WTC11 (cell line): ENCODE measurements at regions not wholly inside any gene's neighbourhood (a gene's known extent, or its start where the extent isn't known, plus 50 kb on each side); places are given as distances from the start of the nearest gene placed in this dataset.

Experiments used
- ATF2 ChIP-seq: sonication (generic); formaldehyde crosslinking; IDR thresholded peaks from 2 replicates; pipeline ENCODE4 v1.8.1; 2022; ENCODE audit warnings: low read depth, missing genetic modification reagents, borderline replicate concordance
- CTCF ChIP-seq: fragments of 200-600 bp; IDR thresholded peaks from 2 replicates; pipeline ENCODE4 v1.8.0; 2022; ENCODE audit warnings: antibody characterized with exemption
- FOXK1 ChIP-seq: sonication (generic); formaldehyde crosslinking; IDR thresholded peaks from 2 replicates; pipeline ENCODE4 v1.8.0; 2022; ENCODE audit warnings: mild to moderate bottlenecking, moderate library complexity, missing genetic modification reagents
- KAT7 ChIP-seq: sonication (generic); formaldehyde crosslinking; IDR thresholded peaks from 2 replicates; pipeline ENCODE4 v1.8.1; 2023; ENCODE audit warnings: missing genetic modification reagents, mild to moderate bottlenecking, borderline replicate concordance
- MAX ChIP-seq: sonication (generic); formaldehyde crosslinking; IDR thresholded peaks from 2 replicates; pipeline ENCODE4 v1.8.0; 2022; ENCODE audit warnings: mild to moderate bottlenecking, missing genetic modification reagents
- NR3C1 ChIP-seq: sonication (generic); formaldehyde crosslinking; conservative IDR thresholded peaks from 2 replicates; pipeline ENCODE4 v1.8.1; 2023; ENCODE audit warnings: low read depth, mild to moderate bottlenecking, missing genetic modification reagents
- SP1 ChIP-seq: sonication (generic); formaldehyde crosslinking; conservative IDR thresholded peaks from 2 replicates; pipeline ENCODE4 v1.8.1; 2022; ENCODE audit warnings: missing genetic modification reagents
- TF ChIP-seq, protein P1 (sequence below): sonication (generic); formaldehyde crosslinking; IDR thresholded peaks from 2 replicates; pipeline ENCODE4 v1.8.1; 2023; ENCODE audit warnings: mild to moderate bottlenecking, moderate library complexity, missing genetic modification reagents
- TF ChIP-seq, protein P2 (sequence below): fragments of 250-450 bp; sonication (Bioruptor Pico); IDR thresholded peaks from 2 replicates; pipeline ENCODE4 v1.9.0; 2021; ENCODE audit warnings: moderate library complexity, mild to moderate bottlenecking, inconsistent platforms, borderline replicate concordance

DNA sequence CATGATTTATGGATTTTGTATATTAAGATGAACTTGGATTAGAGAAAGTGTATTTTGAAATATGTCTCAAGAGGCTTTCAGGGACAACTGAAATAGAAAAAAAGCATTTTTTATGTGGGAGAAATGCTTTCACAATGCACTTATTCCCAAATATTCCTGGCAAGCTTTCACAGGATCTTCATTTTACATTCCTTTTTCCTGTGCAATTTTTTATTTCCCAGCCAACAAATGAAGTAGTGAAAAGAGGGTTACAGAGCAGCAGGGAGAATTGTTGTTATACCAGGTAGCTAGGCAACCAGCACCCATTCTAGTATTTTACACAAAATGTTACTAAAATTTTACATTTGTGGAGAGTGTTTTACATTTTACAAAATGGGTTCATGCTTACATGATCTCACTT, 167.0 kb upstream of the RPRM start:
- TF ChIP-seq CTCF (no peak), NR3C1 (CRISPR knock-in tag) (no peak), KAT7 (CRISPR knock-in tag) (no peak), FOXK1 (CRISPR knock-in tag) (no peak), SP1 (CRISPR knock-in tag) (no peak), MAX (CRISPR knock-in tag) (no peak), ATF2 (CRISPR knock-in tag) (no peak)
- TF ChIP-seq, protein P1, sequence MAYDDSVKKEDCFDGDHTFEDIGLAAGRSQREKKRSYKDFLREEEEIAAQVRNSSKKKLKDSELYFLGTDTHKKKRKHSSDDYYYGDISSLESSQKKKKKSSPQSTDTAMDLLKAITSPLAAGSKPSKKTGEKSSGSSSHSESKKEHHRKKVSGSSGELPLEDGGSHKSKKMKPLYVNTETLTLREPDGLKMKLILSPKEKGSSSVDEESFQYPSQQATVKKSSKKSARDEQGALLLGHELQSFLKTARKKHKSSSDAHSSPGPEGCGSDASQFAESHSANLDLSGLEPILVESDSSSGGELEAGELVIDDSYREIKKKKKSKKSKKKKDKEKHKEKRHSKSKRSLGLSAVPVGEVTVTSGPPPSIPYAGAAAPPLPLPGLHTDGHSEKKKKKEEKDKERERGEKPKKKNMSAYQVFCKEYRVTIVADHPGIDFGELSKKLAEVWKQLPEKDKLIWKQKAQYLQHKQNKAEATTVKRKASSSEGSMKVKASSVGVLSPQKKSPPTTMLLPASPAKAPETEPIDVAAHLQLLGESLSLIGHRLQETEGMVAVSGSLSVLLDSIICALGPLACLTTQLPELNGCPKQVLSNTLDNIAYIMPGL (CRISPR knock-in tag): no peak
- TF ChIP-seq, protein P2, sequence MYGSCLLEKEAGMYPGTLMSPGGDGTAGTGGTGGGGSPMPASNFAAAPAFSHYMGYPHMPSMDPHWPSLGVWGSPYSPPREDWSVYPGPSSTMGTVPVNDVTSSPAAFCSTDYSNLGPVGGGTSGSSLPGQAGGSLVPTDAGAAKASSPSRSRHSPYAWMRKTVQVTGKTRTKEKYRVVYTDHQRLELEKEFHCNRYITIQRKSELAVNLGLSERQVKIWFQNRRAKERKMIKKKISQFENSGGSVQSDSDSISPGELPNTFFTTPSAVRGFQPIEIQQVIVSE (CRISPR knock-in tag): no peak
